CD8-positive, alpha-beta memory T cell (primary cell): ENCODE measurements at regions not wholly inside any gene's neighbourhood (a gene's known extent, or its start where the extent isn't known, plus 50 kb on each side); places are given as distances from the start of the nearest gene placed in this dataset.

Source experiments
- CTCF ChIA-PET: fragments of 350-600 bp; sonication (Branson Sonifier 250); formaldehyde crosslinking; loops from one replicate; lab custom pipeline; 2021; ENCODE audit warnings: antibody characterized with exemption; lab: Charles Lee
- POLR2A ChIA-PET: fragments of 350-600 bp; sonication (Branson Sonifier 250); formaldehyde crosslinking; loops from one replicate; lab custom pipeline; 2021; ENCODE audit warnings: antibody characterized with exemption; lab: Charles Lee
- DNase-seq, 5 donors: peaks; one replicate each; pipeline versions ENCODE4 v3.0.0 to v3.0.0-alpha.2; 2020 to 2022; ENCODE audit warnings: mixed read lengths in 1 of 5
- H3K27ac ChIP-seq: one replicate; pipeline ENCODE4 v1.7.0; 2013; ENCODE audit warnings: low read depth, mild to moderate bottlenecking, low read length, moderate library complexity
- H3K27me3 ChIP-seq: 2 replicates; pipeline ENCODE4 v1.7.0; 2013; ENCODE audit warnings: low read length, mild to moderate bottlenecking; ENCODE audit not compliant: insufficient read depth, poor library complexity, severe bottlenecking
- H3K36me3 ChIP-seq: 2 replicates; pipeline ENCODE4 v1.7.0; 2013; ENCODE audit warnings: mild to moderate bottlenecking, low read length, moderate library complexity; ENCODE audit not compliant: insufficient read depth
- H3K4me1 ChIP-seq: 2 replicates; pipeline ENCODE4 v1.7.0; 2013; ENCODE audit warnings: mild to moderate bottlenecking, low read length, moderate library complexity; ENCODE audit not compliant: insufficient read depth
- H3K4me3 ChIP-seq: 2 replicates; pipeline ENCODE4 v1.7.0; 2013; ENCODE audit warnings: mild to moderate bottlenecking, low read length
- H3K9me3 ChIP-seq: 2 replicates; pipeline ENCODE4 v1.7.0; 2013; ENCODE audit warnings: mild to moderate bottlenecking, low read length
- H3K27ac Mint-ChIP-seq, 8 donors: one replicate each; pipeline ENCODE4 v1.8.0; 2020 to 2021; ENCODE audit warnings: mixed read lengths in 8 of 8, mild to moderate bottlenecking in 6 of 8, inconsistent platforms in 3 of 8, moderate library complexity in 3 of 8
- H3K27me3 Mint-ChIP-seq, 2 donors: one replicate each; pipeline ENCODE4 v1.8.0; 2020 to 2021; ENCODE audit warnings: mixed read lengths in 2 of 2, mild to moderate bottlenecking in 1 of 2, moderate library complexity in 1 of 2
- H3K36me3 Mint-ChIP-seq, 3 donors: one replicate each; pipeline ENCODE4 v1.8.0; 2020 to 2021; ENCODE audit warnings: mixed read lengths in 3 of 3, inconsistent platforms in 1 of 3, mild to moderate bottlenecking in 1 of 3
- H3K4me1 Mint-ChIP-seq, 3 donors: one replicate each; pipeline ENCODE4 v1.8.0; 2020 to 2021; ENCODE audit warnings: mixed read lengths in 3 of 3, inconsistent platforms in 1 of 3, mild to moderate bottlenecking in 1 of 3
- H3K4me3 Mint-ChIP-seq, 7 donors: one replicate each; pipeline ENCODE4 v1.8.0; 2020 to 2021; ENCODE audit warnings: mixed read lengths in 7 of 7, mild to moderate bottlenecking in 6 of 7, moderate library complexity in 4 of 7, inconsistent platforms in 2 of 7
- H3K9me3 Mint-ChIP-seq, 5 donors: one replicate each; pipeline ENCODE4 v1.8.0; 2020 to 2022; ENCODE audit warnings: mixed read lengths in 5 of 5, mild to moderate bottlenecking in 3 of 5, moderate library complexity in 2 of 5, inconsistent platforms in 1 of 5

- Mint-ChIP-seq H3K4me1 (no peaks in the 10 kb centered on the region), H3K36me3 (peaks cover 0 to 3% (median 0%) of the 10 kb centered on the region in 3 donors), H3K27ac (no peak overlapping the region), H3K4me3 (no peak overlapping the region), H3K9me3 (peaks cover 0 to 10% (median 3%) of the 10 kb centered on the region in 5 donors), H3K27me3 (no peaks in the 10 kb centered on the region)
- H3K36me3 ChIP-seq = no peaks in the 10 kb centered on the region
- no peaks in the 10 kb centered on the region for H3K4me1 ChIP-seq
- H3K4me3 ChIP-seq = no peak overlapping the region
- no peaks in the 10 kb centered on the region for H3K27me3 ChIP-seq
- POLR2A ChIA-PET = no interaction called here
- H3K9me3 ChIP-seq = no peaks in the 10 kb centered on the region
- no peak overlapping the region for H3K27ac ChIP-seq
- DNase-seq = no peak
- CTCF ChIA-PET = no interaction called here
These were observed 71.7 kb upstream of the CPNE8 start for GRCh38 chr12:38977132-38977531.

- Histone ChIP-seq H3K36me3 (no peaks in the 10 kb centered on the region), H3K27ac (no peak overlapping the region), H3K27me3 (no peaks in the 10 kb centered on the region), H3K4me1 (no peaks in the 10 kb centered on the region), H3K9me3 (no peaks in the 10 kb centered on the region), H3K4me3 (no peak overlapping the region)
- no peaks in the 10 kb centered on the region for H3K4me1 Mint-ChIP-seq
- CTCF ChIA-PET = no interaction called here
- H3K27me3 Mint-ChIP-seq = no peaks in the 10 kb centered on the region
- POLR2A ChIA-PET = no interaction called here
- H3K36me3 Mint-ChIP-seq = peaks cover 0 to 3% (median 0%) of the 10 kb centered on the region in 3 donors
- H3K4me3 Mint-ChIP-seq = no peak overlapping the region
- no peak for DNase-seq
- peaks cover 3 to 13% (median 7%) of the 10 kb centered on the region in 5 donors for H3K9me3 Mint-ChIP-seq
- H3K27ac Mint-ChIP-seq = no peak overlapping the region
These were observed 64.3 kb upstream of the CPNE8 start for GRCh38 chr12:38969706-38970105.

- no peaks in the 10 kb centered on the region for H3K9me3 ChIP-seq
- no peak overlapping the region for H3K4me3 ChIP-seq
- no peak overlapping the region for H3K27ac ChIP-seq
- CTCF ChIA-PET = no interaction called here
- Mint-ChIP-seq H3K27ac (no peak overlapping the region), H3K4me1 (no peaks in the 10 kb centered on the region), H3K9me3 (peaks cover 0 to 6% (median 4%) of the 10 kb centered on the region in 5 donors), H3K27me3 (no peaks in the 10 kb centered on the region), H3K36me3 (no peaks in the 10 kb centered on the region), H3K4me3 (no peak overlapping the region)
- H3K4me1 ChIP-seq = no peaks in the 10 kb centered on the region
- POLR2A ChIA-PET = no interaction called here
- H3K27me3 ChIP-seq = no peaks in the 10 kb centered on the region
- H3K36me3 ChIP-seq = no peaks in the 10 kb centered on the region
- no peak for DNase-seq
These were observed 56.3 kb upstream of the CPNE8 start for GRCh38 chr12:38961683-38962082.

GRCh38 chr12:38961012-38961411 is 55.6 kb upstream of the CPNE8 start:
- H3K36me3 ChIP-seq = no peaks in the 10 kb centered on the region
- H3K4me3 ChIP-seq = no peak overlapping the region
- CTCF ChIA-PET = no interaction called here
- peaks cover 0 to 6% (median 4%) of the 10 kb centered on the region in 5 donors for H3K9me3 Mint-ChIP-seq
- H3K4me1 ChIP-seq = no peaks in the 10 kb centered on the region
- H3K27me3 ChIP-seq = no peaks in the 10 kb centered on the region
- H3K9me3 ChIP-seq = no peaks in the 10 kb centered on the region
- no peak overlapping the region for H3K27ac Mint-ChIP-seq
- no peak for DNase-seq
- no peak overlapping the region for H3K27ac ChIP-seq
- H3K4me3 Mint-ChIP-seq = no peak overlapping the region
- no peaks in the 10 kb centered on the region for H3K27me3 Mint-ChIP-seq
- H3K36me3 Mint-ChIP-seq = no peaks in the 10 kb centered on the region
- H3K4me1 Mint-ChIP-seq = no peaks in the 10 kb centered on the region
- POLR2A ChIA-PET = no interaction called here

GRCh38 chr12:38956337-38956736 is 50.9 kb upstream of the CPNE8 start:
- H3K4me3 Mint-ChIP-seq = no peak overlapping the region
- H3K4me1 Mint-ChIP-seq = no peaks in the 10 kb centered on the region
- H3K27ac ChIP-seq = no peak overlapping the region
- DNase-seq = no peak
- H3K9me3 Mint-ChIP-seq = no peaks in the 10 kb centered on the region
- CTCF ChIA-PET = no interaction called here
- no peaks in the 10 kb centered on the region for H3K36me3 Mint-ChIP-seq
- no peaks in the 10 kb centered on the region for H3K27me3 ChIP-seq
- H3K36me3 ChIP-seq = no peaks in the 10 kb centered on the region
- POLR2A ChIA-PET = no interaction called here
- no peak overlapping the region for H3K4me3 ChIP-seq
- no peak overlapping the region for H3K27ac Mint-ChIP-seq
- no peaks in the 10 kb centered on the region for H3K27me3 Mint-ChIP-seq
- H3K9me3 ChIP-seq = no peaks in the 10 kb centered on the region
- no peaks in the 10 kb centered on the region for H3K4me1 ChIP-seq
